Right hindlimb (tissue), 1 donor: ENCODE measurements at regions not wholly inside any gene's neighbourhood (a gene's known extent, or its start where the extent isn't known, plus 50 kb on each side); places are given as distances from the start of the nearest gene placed in this dataset.

Experiments
- DNase-seq: peaks from one replicate; pipeline ENCODE4 v3.0.0-alpha.2; 2018

DNA sequence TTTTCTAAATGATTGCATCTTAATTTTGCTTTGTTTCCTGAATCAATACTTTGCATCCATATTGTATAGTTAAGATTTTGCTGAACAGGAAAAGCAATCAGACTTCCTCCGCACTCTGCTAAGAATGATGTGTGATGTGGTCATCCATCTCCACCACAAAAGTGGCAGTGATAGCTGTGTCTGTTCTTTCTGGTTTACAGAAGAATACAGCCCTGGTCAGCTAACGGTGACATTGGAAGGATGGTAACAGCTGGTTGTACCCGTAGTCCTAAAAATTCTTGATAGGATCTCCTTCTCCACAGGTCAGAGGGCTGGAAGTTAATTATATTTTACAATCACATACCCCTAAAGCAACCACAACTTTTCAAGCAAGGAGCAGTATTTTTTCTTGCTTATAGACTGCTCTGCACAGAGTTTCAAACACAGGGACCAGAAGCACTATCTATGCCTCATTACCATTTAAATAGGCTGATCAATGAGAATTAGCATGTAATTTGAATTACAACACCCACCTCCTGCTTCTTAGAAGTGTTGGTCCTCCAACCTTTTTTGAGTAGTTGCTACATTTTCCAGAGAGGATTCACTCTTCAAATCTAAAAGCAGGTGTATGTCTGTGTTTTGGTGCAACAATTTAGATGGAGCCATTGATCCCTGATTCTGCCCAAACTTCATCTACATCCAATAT lies 1191.9 kb upstream of the NUDT12 start:
- no peak for DNase-seq

DNA sequence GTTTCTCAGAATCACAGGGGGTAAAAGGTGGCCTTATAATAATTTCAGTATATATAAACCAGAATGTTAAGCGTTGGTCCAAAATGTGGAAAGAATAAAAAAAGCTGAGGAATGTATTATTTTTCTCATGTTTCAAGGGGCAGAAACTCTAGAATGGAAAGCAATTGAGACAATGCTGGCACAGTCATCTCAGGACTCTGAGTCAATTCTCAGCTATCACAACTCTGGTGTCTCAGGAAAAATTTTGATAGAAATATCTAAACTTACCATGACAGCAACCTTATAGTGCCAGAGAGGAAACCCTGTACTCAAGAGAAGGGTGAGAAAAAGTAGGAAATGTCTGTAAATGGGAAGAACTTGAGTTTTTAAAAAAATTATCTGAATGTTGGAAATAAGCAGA lies 1189.4 kb upstream of the NUDT12 start:
- no peak for DNase-seq

GRCh38 chr5:104739905-104740304 lies 1177.3 kb upstream of the NUDT12 start:
- no peak for DNase-seq

DNA sequence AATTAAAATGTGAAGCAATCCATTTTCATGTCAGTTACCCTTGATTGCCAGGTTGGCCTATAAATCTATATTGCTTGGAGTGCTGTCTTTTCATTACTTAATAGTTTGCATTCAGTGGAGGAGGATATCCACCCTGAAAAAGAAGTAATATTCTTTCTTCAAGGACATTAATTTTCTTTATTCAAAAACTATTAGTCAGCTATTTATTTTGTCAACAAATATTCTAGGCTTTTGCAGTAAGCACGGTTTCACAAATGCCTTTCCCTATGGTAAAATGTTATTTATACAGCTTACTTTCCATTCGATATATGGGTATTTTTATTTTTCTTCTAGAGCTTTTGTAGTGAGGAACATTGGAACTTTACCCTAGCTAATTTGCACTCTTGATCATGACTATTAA lies 1176.9 kb upstream of the NUDT12 start:
- no peak for DNase-seq

DNA sequence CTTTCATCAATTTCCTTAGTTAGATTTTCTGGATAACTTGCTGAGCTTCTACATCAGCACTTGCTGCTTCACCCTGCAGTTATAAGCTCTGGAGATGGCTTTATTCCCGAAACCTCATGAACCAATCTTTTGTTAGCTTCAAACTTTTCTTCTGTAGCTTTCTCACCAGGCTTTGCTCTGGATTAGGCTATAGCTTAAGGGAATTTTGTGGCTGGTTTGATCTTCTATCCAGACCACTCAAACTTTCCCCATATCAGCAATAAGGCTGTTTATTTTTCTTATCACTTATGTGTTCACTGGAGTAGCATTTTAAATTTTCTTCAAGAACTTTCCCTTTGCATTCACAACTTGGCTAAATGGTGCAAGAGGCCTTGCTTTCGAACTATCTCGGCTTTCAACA lies 1173.5 kb upstream of the NUDT12 start:
- no peak for DNase-seq

DNA sequence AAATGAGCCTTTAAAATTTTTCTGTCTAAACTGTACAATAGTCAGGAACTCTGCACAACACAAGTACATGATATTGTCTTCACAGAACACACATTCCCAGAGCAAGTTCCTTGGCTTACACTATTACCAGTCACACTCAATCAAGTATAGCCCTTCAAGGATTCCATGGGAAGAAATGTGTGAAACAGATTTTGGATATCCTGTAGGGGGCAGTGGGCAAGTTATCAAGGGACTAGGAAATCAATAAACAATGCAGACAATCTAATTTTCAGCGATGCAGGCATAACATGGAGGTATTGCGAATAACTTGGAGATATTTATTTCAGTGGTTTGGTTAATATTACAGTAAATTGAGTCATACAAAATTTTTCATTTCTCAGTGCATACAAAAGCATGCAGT lies 1171.5 kb upstream of the NUDT12 start:
- DNase-seq, result no peak

- no peak for DNase-seq
These were observed 1170.6 kb upstream of the NUDT12 start for GRCh38 chr5:104733063-104733669.

DNA sequence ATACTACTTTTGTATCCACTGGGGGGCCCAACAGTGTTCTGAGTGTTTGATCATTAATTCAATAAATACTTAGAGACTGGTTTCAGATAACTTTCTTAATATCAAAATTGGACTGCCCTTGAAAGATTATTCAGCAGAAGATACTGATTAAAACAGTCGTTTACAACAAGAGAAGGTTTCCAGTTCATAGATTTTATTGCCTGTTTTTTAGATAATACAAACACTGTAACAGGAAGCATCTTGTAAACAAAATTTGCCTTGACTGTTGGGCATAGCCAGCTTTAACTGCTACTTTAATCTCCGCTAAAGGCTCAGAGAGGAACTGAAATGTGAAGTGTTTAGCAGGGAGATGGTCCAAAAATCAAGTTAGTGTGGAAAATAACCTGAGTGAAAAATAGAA lies 1168.7 kb upstream of the NUDT12 start:
- no peak for DNase-seq

DNA sequence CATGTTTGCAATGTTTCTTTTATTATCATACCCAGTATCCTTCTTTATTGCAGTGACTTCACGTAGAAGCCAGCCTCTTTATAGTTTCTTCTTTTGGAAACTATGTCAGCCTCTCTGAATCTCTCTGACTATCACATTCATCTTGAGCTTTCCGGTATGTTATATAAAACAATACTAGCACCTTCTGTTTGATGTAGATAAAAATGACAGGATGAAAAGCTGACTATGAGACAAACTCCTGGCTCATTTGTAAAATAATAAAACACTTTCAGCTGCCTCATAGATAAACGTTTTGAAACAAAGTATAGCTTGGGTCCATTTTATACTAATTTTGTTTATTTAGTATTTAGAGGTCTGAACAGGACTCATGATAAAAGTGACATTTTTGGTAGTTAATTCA lies 1145.4 kb upstream of the NUDT12 start:
- DNase-seq, result no peak

GRCh38 chr5:104706600-104706999 lies 1144.0 kb upstream of the NUDT12 start:
- DNase-seq, result no peak

- DNase-seq, result no peak
These were observed 1139.6 kb upstream of the NUDT12 start for GRCh38 chr5:104702212-104702611.

- no peak for DNase-seq
These were observed 1136.8 kb upstream of the NUDT12 start for GRCh38 chr5:104699438-104699837.

GRCh38 chr5:104661256-104661655 lies 1098.7 kb upstream of the NUDT12 start:
- no peak for DNase-seq

DNA sequence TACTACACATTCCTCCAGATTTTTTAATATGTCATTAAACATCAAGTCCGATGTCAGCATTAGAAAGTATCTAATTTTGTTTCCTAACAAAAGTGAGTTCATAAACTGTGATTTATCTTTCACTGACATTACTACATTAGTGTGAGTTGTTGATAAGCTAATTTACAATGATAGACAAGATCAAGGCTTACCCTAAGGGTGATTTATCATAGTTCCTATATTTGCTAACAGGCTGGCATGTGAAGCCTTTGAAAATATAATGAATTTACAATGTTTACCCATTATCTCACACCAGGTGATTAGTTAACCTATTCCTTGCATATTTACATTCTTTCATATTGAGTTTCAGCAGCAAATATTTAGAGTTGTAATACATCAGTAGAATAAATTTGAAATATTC lies 1096.9 kb upstream of the NUDT12 start:
- DNase-seq, result no peak

DNA sequence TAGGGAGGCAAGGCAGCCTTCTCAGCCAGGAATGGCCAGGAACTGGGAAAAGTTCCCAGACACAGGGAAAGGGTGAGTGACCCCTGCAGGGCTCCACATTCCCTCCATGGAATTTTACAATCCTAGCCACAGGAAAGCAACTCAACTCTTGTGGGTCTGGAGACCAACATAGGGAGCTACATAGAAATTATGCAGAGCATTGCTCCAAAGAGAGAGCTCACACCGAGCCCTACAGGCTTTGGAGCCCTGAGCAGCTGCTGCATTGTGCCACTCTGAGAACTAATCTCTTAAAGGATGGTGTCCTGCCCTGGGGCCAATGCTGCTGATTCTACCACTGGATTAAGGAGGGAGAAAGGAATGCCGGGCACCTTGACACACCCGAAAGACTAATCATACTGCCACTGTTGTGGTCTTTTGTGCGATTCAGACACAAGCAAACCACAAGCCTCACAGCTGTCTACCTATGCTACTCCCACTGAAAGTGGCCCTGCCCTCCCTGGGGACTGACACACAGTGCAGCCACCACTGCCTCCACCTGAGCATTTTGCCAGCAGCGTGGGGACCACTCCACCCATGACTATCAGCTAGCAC lies 1089.8 kb upstream of the NUDT12 start:
- DNase-seq, result no peak

GRCh38 chr5:104650313-104651055 lies 1087.9 kb upstream of the NUDT12 start:
- DNase-seq, result no peak

GRCh38 chr5:104646416-104646815 lies 1083.8 kb upstream of the NUDT12 start:
- DNase-seq, result no peak

DNA sequence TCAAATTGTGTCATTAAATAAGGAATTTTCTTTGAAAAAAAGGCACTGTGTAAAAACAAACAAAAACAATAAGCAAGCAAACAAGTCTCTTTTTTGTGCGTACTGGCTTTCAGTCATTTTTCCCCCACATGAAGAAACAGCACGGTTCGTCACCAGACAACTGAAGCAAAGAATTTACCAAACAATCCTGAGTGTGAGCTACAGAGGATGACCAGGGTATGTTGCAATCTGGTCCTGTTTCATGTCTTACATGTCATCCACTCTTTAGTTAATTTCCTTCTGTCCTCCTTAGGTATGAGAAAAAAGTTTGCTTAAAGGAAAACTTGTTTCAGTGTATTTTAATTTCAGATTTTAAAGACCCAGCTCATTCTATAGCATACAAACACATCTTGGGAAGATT lies 1080.7 kb upstream of the NUDT12 start:
- DNase-seq, result no peak

GRCh38 chr5:104635227-104635626 lies 1072.6 kb upstream of the NUDT12 start:
- no peak for DNase-seq

GRCh38 chr5:104628911-104629310 lies 1066.3 kb upstream of the NUDT12 start:
- no peak for DNase-seq

DNA sequence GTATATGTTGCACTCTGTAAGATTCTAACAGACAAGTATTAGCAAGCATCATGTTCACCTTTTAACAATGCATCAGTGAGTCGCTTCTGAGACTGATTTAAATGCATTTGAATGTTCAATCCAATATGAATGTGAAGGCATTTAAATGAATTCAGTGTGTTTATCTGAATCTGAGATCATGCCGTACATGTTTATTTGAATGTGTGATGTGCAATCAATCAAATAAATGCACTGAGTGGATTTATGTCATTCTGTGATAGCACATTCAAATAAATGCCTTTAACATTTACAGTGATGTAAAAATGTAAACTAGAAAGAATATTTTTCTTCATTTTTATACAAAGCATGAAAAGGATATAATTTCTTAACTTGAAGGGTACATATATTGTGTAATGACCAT lies 1063.5 kb upstream of the NUDT12 start:
- DNase-seq, result no peak

DNA sequence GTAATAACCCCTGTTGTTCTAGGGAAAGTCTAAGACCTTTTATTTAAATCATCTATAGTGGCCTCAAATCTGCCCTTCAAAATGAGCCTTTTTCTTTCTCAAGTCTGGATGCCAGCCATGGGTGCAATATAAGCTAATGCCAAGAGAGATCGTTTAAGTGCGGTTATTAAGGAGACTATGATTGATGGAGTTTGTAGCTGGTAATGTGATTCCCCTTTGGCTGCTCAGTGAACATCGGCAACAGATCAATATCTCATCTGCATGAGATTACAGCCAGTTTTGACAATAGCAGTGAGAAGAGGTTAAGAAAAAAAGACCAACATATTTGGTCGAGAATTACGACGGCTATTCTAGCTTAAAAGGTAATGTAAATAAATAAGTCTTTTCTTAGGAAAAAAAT lies 1049.4 kb upstream of the NUDT12 start:
- DNase-seq, result no peak

GRCh38 chr5:104611135-104611767 lies 1048.7 kb upstream of the NUDT12 start:
- DNase-seq, result no peak
